GM18498 (cell line): ENCODE measurements at regions not wholly inside any gene's neighbourhood (a gene's known extent, or its start where the extent isn't known, plus 50 kb on each side); places are given as distances from the start of the nearest gene placed in this dataset.
"Not testable (repeated sequence)": the region's sequence is repeated elsewhere in the genome, so short reads cannot be mapped to it uniquely, and the experiment has no call there.

Source experiments
- ATAC-seq: cut with Tn5 transposase; IDR thresholded peaks from one replicate; pipeline ENCODE4 v1.9.1; 2021; ENCODE audit warnings: mild to moderate bottlenecking, moderate library complexity; ENCODE audit not compliant: unreplicated experiment

GRCh38 chr12:34301251-34302130, 279.2 kb downstream of the ALG10 start:
- ATAC-seq, result no peak

GRCh38 chr12:34302131-34302885, 280.0 kb downstream of the ALG10 start:
- ATAC-seq, result no peak

DNA sequence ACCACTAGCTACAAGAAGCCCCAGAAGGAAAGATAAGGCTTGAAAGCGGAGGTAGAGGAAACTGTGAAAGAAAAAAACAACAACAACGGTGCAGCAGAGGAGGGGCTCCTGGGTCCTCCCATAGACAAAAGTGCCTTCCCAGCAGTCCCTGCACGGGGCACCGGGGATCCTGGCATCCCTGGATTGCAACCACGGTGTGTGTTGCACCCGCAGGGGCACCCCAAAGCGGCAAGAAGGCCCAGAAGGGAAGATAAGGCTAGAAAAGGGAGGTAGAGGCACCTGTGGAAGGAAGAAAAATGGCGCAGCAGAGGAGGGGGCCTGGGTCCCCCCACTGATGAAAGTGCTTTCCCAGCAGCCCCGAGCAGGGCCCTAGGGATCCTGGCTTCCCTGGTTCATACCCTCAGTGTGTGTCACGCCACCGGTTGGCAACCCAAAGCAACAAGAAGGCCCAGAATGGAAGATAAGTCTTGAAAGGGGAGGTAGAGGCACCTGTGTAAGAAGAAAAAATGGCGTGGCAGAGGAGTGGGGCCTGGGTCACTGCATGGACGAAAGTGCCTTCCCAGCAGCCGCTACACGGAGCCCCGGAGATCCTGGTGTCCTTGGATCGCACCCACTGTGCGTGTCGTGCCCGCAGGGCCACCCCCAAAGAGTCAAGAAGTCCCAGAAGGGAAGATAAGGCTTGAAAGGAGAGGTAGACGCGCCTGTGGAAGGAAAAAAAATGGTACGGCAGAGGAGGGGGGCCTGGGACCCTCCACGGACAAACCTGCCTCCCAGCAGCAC, 281.0 kb downstream of the ALG10 start:
- no peak for ATAC-seq

DNA sequence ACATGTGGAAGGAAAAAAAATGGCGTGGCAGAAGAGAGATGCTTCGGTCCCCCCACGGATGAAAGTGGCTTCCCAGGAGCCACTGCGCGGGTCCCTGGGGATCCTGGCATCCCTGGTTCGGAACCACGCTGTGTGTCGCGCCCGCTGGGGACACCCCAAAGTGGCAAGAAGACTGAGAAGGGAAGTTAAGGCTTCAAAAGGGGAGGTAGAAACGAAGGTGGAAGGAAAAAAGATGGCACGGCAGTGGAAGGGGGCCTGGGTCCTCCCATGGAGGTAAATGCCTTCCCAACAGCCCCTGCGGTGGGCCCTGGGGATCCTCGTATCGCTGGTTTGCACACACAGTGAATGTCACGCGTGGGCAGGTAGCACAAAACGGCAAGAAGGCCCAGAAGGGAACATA, 281.7 kb downstream of the ALG10 start:
- ATAC-seq, result no peak

- ATAC-seq, result no peak
Observed at GRCh38 chr12:34304546-34304945, 282.2 kb downstream of the ALG10 start.

GRCh38 chr12:34305176-34305575, 282.9 kb downstream of the ALG10 start:
- no peak for ATAC-seq

DNA sequence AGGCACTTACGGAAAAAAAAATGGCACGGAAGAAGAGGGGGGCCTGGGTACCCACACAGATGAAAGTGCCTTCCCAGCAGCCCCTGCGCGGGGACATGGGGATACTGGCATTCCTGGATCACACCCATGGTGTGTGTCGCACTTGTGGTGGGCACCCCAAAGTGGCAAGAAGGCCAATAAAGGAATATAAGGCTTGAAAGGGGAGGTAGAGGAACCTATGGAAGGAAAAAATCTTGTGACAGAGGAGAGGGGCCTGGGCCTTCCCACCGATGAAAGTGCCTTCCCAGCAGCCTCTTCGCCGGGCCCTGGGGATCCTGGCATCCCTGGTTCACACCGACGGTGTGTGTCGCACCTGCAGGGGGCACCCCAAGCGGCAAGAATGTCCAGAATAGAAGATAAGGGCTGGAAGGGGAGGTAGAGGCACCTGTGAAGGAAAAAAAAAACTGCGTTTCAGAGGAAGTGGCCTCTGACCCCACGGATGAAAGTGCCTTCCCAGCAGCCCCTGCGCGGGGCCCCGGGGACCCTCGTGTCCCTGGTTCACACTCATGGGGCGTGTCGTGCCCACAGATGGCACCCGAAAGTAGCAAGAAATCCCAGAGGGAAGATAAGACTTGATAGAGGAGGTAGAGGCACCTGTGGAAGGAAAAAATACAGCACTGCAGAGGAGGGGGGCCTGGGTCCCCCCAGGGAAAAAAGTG, 284.0 kb downstream of the ALG10 start:
- no peak for ATAC-seq

- ATAC-seq, result not testable (repeated sequence)
Observed at GRCh38 chr12:34309806-34310804, 287.8 kb downstream of the ALG10 start.

DNA sequence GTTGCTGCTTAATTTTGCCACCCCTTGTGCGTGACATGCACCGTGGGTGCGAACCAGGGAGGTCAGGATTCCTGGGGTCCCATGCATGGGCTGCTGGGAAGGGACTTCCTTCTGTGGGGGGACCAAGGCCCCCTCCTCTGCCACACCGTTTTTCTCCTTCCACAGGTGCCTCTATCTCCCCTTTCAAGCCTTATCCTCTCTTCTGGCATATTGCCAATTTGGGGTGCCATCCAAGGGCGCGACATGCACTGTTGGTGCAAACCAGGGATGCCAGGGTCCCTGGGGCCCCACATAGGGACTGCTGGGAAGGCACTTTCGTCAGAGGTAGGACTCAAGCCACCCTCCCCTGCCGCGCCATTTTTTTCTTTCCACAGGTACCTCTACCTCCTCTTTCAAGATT, 289.0 kb downstream of the ALG10 start:
- no peak for ATAC-seq

GRCh38 chr12:34327671-34328070, 305.4 kb downstream of the ALG10 start:
- ATAC-seq, result no peak

DNA sequence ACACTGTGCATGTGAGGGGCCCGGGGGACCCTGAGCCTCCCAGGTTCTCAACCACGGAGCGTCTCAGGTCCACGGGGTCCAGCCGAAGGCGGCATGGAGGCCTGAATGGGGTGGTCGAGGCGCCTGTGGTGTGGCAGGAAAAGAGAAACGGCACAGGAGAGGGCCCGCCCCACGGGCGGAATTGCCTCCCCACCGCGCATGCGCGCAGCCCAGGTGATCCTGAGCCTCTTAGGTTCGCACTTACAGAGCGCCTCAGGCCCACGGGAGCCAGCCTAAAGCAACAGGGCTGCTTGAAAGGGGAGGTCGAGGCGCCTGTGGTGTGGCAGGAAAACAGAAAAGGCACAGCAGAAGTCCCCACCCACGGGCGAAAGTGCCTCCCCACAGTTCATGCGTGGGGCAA, 311.0 kb downstream of the ALG10 start:
- no peak for ATAC-seq

DNA sequence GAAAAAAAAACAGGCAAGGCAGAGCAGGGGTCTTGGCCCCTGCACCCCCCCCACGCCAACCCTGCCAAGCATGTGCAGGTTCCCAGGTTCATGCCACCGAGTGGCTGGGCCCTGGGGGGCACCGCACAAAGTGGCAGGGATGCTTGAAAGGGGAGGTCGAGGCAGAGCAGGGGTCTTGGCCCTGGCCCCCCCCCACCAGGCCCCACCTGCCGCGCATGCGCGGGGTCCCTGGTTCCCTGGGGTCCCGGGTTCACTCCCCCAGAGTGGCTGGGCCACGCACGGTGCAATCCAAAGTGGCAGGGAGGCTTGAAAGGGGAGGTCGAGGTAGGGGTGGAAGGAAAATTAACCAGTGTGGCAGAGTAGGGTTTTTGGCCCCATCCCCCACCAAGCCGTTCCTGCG, 312.2 kb downstream of the ALG10 start:
- ATAC-seq, result no peak

DNA sequence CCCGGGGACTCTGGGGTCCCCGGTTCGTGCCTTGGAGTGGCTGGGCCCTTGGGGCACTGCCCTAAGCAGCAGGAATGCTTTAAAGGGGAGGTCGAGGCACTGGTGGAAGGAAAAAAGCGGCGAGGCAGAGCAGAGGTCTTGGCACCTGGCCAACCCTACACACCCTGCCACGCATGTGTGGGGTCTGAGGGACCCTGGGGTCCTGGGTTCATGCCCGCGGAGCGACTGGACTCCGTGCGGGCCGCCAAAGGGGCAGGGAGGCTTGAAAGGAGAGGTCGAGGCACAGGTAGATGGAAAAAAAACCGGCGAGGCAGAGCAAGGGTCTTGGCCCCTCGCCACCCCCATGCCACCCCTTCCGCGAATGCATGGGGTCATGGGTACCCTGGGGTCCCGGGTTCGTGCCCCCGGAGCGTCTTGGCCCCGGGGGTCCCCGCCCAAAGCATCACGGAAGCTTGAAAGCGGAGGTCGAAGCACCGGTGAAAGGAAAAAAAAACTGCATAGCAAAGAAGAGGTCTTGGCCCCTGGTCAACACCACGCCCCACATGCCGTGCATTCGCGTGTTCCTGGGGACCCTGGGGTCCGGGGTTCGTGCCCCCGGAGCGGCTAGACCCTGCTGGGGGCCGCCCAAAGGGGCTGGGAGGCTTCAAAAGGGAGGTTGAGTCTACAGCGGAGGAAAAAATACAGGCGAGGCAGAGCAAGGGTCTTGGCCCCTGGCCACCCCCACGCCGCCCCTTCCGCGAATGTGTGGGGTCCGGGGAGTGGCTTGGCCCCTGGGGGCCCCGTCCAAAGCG, 312.9 kb downstream of the ALG10 start:
- ATAC-seq, result no peak

DNA sequence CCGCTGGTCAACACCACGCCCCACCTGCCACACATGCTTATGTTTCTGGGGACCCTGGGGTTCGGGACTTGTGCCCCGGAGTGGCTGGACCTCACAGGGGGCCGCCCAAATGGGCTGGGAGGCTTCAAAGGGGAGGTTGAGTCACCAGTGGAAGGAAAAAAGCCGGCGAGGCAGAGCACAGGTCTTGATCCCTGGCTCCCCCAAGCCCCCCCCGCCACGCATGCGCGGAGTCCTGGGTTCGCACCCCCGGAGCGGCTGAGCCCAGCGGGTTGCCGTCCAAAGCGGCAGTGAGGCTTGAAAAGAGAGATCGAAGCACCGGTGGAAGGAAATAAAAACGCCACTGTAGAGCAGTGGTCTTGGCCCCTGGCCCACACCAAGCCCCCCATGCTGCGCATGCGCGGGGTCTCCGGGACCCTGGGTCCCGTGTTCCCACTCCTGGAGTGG, 313.5 kb downstream of the ALG10 start:
- ATAC-seq, result no peak

DNA sequence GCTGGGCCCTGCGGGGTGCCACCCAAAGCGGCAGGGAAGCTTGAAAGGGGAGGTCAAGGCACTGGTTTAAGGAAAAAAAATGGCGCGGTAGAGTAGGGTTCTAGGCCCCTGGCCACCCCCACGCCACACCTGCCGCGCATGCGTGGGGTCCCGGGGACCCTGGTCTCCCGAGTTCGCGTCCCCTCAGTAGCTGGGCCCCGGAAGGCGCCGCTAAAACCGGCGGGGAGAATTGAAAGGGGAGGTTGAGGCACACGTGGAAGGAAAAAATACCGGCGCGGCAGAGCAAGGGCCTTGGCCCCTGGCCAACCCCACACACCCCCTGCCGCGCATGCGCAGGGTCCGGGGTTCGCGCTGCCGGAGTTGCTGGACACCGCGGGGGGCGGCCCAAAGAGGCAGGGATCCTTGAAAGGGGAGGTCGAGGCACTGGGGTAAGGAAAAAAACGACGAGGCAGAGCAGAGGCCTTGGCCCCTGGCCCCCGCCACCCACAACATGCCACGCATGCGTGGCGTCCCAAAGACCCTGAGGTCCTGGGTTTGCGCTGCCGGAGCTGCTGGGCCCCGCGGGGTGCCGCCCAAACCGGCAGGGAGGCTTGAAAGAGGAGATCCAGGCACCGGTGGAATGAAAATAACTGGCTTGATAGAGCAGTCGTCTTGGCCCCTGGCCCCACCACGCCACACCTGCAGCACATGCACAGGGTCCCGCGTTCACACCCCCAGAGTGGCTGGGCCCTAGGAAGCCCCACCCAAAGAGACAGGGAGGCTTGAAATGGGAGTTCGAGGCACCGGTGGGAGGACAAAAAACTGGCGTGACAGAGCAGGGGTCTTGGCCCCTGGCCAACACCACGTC, 314.5 kb downstream of the ALG10 start:
- no peak for ATAC-seq

- ATAC-seq, result no peak
Observed at GRCh38 chr12:34338751-34339150, 316.5 kb downstream of the ALG10 start.

DNA sequence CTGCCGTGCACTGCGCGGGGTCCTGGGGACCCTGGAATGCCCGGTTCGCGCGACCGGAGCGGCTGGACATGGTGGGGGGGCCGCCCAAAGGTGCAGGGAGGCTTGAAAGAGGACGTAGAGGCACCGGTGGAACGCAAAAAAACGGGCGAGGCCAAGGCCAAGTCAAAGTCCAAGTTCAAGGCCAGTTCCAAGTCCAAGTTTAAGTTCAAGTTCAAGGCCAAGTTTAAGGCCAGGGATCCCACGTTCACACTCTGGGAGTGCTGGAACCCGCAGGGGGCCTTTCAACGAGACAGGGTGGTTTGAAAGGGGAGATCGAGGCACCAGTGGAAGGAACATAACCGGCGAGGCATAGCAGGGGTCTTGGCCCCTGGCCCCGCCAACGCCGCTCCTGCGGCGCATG, 317.6 kb downstream of the ALG10 start:
- ATAC-seq, result no peak
